Testis (tissue), 2 donors: ENCODE measurements at regions not wholly inside any gene's neighbourhood (a gene's known extent, or its start where the extent isn't known, plus 50 kb on each side); places are given as distances from the start of the nearest gene placed in this dataset.

Source experiments
- DNase-seq: peaks from one replicate; pipeline ENCODE4 v3.0.0-alpha.2; 2019
- H3K27ac ChIP-seq, 2 donors: fragments of 200-600 bp; sonication (generic); one replicate each; pipeline ENCODE4 v1.5.1; 2019
- H3K27me3 ChIP-seq: fragments of 200-600 bp; sonication (generic); one replicate; pipeline ENCODE4 v1.5.1; 2019
- H3K36me3 ChIP-seq: fragments of 200-600 bp; sonication (generic); one replicate; pipeline ENCODE4 v1.5.1; 2017; ENCODE audit warnings: low read depth; ENCODE audit errors: missing control alignments
- H3K4me1 ChIP-seq: fragments of 200-600 bp; sonication (generic); one replicate; pipeline ENCODE4 v1.5.1; 2019
- H3K4me3 ChIP-seq, 2 donors: fragments of 200-600 bp; sonication (generic); one replicate each; pipeline ENCODE4 v1.5.1; 2017 to 2019
- H3K9me3 ChIP-seq: fragments of 200-600 bp; sonication (generic); one replicate; pipeline ENCODE4 v1.5.1; 2017
- POLR2A ChIP-seq: fragments of 450-650 bp; IDR thresholded peaks from one replicate; pipeline ENCODE4 v1.6.1; 2017; ENCODE audit warnings: antibody characterized with exemption, mild to moderate bottlenecking, moderate library complexity
- WGBS, 2 donors: methylation state at CpG; one replicate each; pipeline ENCODE4 v1.1.5; 2018; 5-methylcytosine and 5-hydroxymethylcytosine counted together
- intact Hi-C: fragments of 100-400 bp; cut with DNase I; formaldehyde crosslinking; loops from one replicate; pipeline ENCODE4 v1.15.1; 2023; ENCODE audit warnings: low total_unique reads
- TF ChIP-seq, protein P1 (sequence below), 3 experiments: fragments of 450-650 bp in 2 of 3; fragments of 200-600 bp in 1 of 3; sonication (generic) in 1 of 3; IDR thresholded peaks; one replicate each; pipeline ENCODE4 v1.5.1; 2016 to 2019; ENCODE audit warnings: antibody characterized with exemption in 3 of 3, mild to moderate bottlenecking in 2 of 3, moderate library complexity in 1 of 3

DNA sequence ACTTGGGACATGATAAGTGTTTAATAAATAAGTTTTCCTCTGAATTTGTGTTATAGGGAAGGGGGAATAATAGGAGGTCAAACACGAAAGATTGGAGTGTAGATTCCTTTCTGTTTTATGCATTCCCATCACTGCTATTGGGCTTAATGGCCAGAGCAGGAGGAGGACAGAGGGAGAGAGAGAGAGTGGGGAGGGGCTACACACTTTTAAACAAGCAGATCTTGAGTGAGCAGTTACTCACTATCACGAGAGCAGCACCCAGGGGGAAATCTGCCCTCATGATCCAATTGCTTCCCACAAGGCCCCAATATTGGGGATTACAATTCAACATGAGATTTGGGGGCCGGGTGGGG lies 505.0 kb downstream of the GRIN2A start:
- no peaks in the 10 kb centered on the region for H3K36me3 ChIP-seq
- intact Hi-C loops, result no loop called here
- no peaks in the 10 kb centered on the region for H3K27me3 ChIP-seq
- H3K9me3 ChIP-seq, result no peaks in the 10 kb centered on the region
- WGBS, 2 donors, result 81 to 83% methylated on average over 3 of the region's 3 CpGs
- DNase-seq, result no peak
- TF ChIP-seq, protein P1, sequence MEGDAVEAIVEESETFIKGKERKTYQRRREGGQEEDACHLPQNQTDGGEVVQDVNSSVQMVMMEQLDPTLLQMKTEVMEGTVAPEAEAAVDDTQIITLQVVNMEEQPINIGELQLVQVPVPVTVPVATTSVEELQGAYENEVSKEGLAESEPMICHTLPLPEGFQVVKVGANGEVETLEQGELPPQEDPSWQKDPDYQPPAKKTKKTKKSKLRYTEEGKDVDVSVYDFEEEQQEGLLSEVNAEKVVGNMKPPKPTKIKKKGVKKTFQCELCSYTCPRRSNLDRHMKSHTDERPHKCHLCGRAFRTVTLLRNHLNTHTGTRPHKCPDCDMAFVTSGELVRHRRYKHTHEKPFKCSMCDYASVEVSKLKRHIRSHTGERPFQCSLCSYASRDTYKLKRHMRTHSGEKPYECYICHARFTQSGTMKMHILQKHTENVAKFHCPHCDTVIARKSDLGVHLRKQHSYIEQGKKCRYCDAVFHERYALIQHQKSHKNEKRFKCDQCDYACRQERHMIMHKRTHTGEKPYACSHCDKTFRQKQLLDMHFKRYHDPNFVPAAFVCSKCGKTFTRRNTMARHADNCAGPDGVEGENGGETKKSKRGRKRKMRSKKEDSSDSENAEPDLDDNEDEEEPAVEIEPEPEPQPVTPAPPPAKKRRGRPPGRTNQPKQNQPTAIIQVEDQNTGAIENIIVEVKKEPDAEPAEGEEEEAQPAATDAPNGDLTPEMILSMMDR (IDR thresholded peaks at IDR 0.05), result no peak
- TF ChIP-seq POLR2A, result no peak
- H3K4me3 ChIP-seq, result no peak overlapping the region
- no peaks in the 10 kb centered on the region for H3K4me1 ChIP-seq
- no peak overlapping the region for H3K27ac ChIP-seq

- Histone ChIP-seq H3K36me3 (no peaks in the 10 kb centered on the region), H3K27ac (no peak overlapping the region), H3K9me3 (no peaks in the 10 kb centered on the region), H3K4me1 (no peaks in the 10 kb centered on the region), H3K27me3 (no peaks in the 10 kb centered on the region), H3K4me3 (no peak overlapping the region)
- no peak for DNase-seq
- TF ChIP-seq, protein P1 (IDR thresholded peaks at IDR 0.05), result no peak
- no peak for TF ChIP-seq POLR2A
- WGBS, 2 donors, result 43 to 45% methylated on average over 11 of the region's 11 CpGs
- intact Hi-C loops, result no loop called here
Measured at GRCh38 chr16:9679213-9679767, 502.9 kb downstream of the GRIN2A start.

DNA sequence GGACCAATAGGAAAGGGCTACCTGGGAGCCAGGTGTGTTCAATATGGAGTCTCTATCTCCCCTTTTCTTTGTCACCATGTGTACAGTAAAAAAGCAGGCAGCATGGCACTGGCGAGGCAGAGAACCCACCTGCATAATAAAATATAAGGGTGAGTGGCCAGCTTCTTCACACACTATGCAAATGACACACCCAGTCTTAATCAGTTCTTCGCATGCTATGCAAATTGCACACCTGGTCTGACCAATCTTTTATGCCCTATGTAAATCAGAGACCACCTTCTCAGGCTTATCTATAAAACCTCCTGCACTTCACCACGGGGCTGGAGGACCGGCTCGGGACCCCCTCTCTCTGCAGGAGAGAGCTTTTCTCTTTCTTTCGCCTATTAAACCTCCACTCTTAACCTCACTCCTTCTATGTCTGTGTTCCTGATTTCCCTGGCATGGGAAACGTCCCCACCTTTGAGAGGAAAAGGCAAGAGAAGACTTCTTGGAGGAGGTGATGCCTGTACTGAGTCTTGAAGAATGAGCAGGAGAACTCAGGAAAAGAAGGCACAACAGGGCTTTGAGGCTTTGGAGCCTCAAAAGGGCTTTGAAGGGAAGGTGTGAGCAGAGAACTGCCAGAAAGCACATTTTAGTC lies 502.1 kb downstream of the GRIN2A start:
- no peak for DNase-seq
- H3K4me1 ChIP-seq, result no peaks in the 10 kb centered on the region
- intact Hi-C loops, result no loop called here

GRCh38 chr16:9680968-9681367 lies 501.3 kb downstream of the GRIN2A start:
- no peaks in the 10 kb centered on the region for H3K4me1 ChIP-seq
- H3K27me3 ChIP-seq, result no peaks in the 10 kb centered on the region
- TF ChIP-seq POLR2A, result no peak
- TF ChIP-seq, protein P1 (IDR thresholded peaks at IDR 0.05), result no peak
- H3K36me3 ChIP-seq, result no peaks in the 10 kb centered on the region
- H3K27ac ChIP-seq, result no peak overlapping the region
- no peak for DNase-seq
- no peaks in the 10 kb centered on the region for H3K9me3 ChIP-seq
- 77 to 86% methylated on average over 2 of the region's 2 CpGs for WGBS, 2 donors
- no peak overlapping the region for H3K4me3 ChIP-seq
- intact Hi-C loops, result no loop called here

More for the DNA sequence above, 502.1 kb downstream of the GRIN2A start:
- no peak overlapping the region for H3K27ac ChIP-seq
- 63 to 68% methylated on average over 7 of the region's 7 CpGs for WGBS, 2 donors
- H3K4me3 ChIP-seq, result no peak overlapping the region
- no peak for TF ChIP-seq POLR2A
- TF ChIP-seq, protein P1 (IDR thresholded peaks at IDR 0.05), result no peak
- no peaks in the 10 kb centered on the region for H3K27me3 ChIP-seq
- H3K36me3 ChIP-seq, result no peaks in the 10 kb centered on the region
- H3K9me3 ChIP-seq, result no peaks in the 10 kb centered on the region

- TF ChIP-seq POLR2A, result no peak
- TF ChIP-seq, protein P1 (IDR thresholded peaks at IDR 0.05), result no peak
- Histone ChIP-seq H3K4me1 (no peaks in the 10 kb centered on the region), H3K36me3 (no peaks in the 10 kb centered on the region), H3K9me3 (no peaks in the 10 kb centered on the region), H3K27me3 (no peaks in the 10 kb centered on the region), H3K4me3 (no peak overlapping the region), H3K27ac (no peak overlapping the region)
- intact Hi-C loops, result no loop called here
- WGBS, 2 donors, result 72 to 85% methylated on average over 9 of the region's 9 CpGs
- no peak for DNase-seq
Measured at GRCh38 chr16:9681508-9681907, 500.7 kb downstream of the GRIN2A start.
